Uterus (tissue), 3 donors: ENCODE measurements at regions not wholly inside any gene's neighbourhood (a gene's known extent, or its start where the extent isn't known, plus 50 kb on each side); places are given as distances from the start of the nearest gene placed in this dataset.

Source experiments
- DNase-seq, 2 donors: peaks; one replicate each; pipeline ENCODE4 v3.0.0-alpha.2; 2019 to 2020
- H3K27ac ChIP-seq, 2 donors: fragments of 200-600 bp; sonication (generic); 1 replicate in 1 of 2; 2 replicates in 1 of 2; pipeline ENCODE4 v1.5.1; 2016 to 2018
- H3K27me3 ChIP-seq, 2 donors: fragments of 200-600 bp; sonication (generic); one replicate each; pipeline ENCODE4 v1.5.1; 2018 to 2019; ENCODE audit warnings: control low read depth in 1 of 2
- H3K36me3 ChIP-seq, 2 donors: fragments of 200-600 bp; sonication (generic); one replicate each; pipeline ENCODE4 v1.5.1; 2019; ENCODE audit warnings: control low read depth in 1 of 2
- H3K4me1 ChIP-seq, 2 donors: fragments of 200-600 bp; sonication (generic); one replicate each; pipeline ENCODE4 v1.5.1; 2018 to 2019; ENCODE audit warnings: control low read depth in 1 of 2
- H3K4me3 ChIP-seq, 2 donors: fragments of 200-600 bp; sonication (generic); 1 replicate in 1 of 2; 2 replicates in 1 of 2; pipeline ENCODE4 v1.5.1; 2018 to 2019; ENCODE audit warnings: mild to moderate bottlenecking in 1 of 2
- H3K9me3 ChIP-seq, 2 donors: fragments of 200-600 bp; sonication (generic); one replicate each; pipeline ENCODE4 v1.5.1; 2019; ENCODE audit warnings: control low read depth in 1 of 2
- CTCF ChIP-seq, 4 experiments: fragments of 200-600 bp in 2 of 4; fragments of 450-650 bp in 2 of 4; sonication (generic) in 2 of 4; IDR thresholded peaks; one replicate each; pipeline ENCODE4 v1.5.1; 2016 to 2019; ENCODE audit warnings: antibody characterized with exemption in 4 of 4, mild to moderate bottlenecking in 2 of 4, moderate library complexity in 1 of 4
- POLR2A ChIP-seq, 2 donors: fragments of 450-650 bp; IDR thresholded peaks; one replicate each; pipeline ENCODE4 v1.6.1; 2016; ENCODE audit warnings: antibody characterized with exemption in 2 of 2, mild to moderate bottlenecking in 1 of 2, moderate library complexity in 1 of 2
- intact Hi-C: fragments of 100-400 bp; cut with DNase I; formaldehyde crosslinking; loops from one replicate; pipeline ENCODE4 v1.15.1; 2023; ENCODE audit warnings: low total_unique reads
- donor health status: DM: yes; HTN: yes; CAD: no.

DNA sequence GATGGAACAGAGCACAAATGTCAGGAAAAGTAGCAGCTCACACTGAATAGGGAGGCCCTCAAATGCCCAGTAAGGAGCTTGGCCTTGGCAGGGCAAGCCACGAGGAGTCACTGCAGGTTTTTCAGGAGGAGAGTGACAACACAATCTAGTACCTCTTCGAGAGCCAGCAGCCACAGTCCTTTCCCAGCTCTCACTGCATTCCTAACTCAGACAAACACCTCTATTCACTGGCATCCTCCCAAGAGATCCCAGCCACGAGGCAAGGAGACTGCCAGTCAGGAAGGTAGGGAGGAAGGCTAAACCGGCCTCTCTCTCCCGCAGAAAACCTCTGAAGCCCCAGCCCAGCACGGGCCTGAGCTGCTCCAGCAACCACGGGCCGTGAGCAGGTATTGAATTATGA is 146.0 kb upstream of the SMAD3 start:
- Histone ChIP-seq H3K27ac (no peak overlapping the region), H3K36me3 (no peaks in the 10 kb centered on the region), H3K4me3 (no peak overlapping the region), H3K4me1 (no peaks in the 10 kb centered on the region), H3K9me3 (peaks cover 0 to 4% of the 10 kb centered on the region in 2 donors), H3K27me3 (no peaks in the 10 kb centered on the region)
- DNase-seq = no peak
- intact Hi-C loops = no loop called here
- TF ChIP-seq CTCF (IDR thresholded peaks at IDR 0.05) (no peak), POLR2A (IDR thresholded peaks at IDR 0.05) (no peak)

- intact Hi-C loops = no loop called here
- no peak overlapping the region for H3K4me3 ChIP-seq
- no peaks in the 10 kb centered on the region for H3K36me3 ChIP-seq
- peaks cover 0 to 4% of the 10 kb centered on the region in 2 donors for H3K9me3 ChIP-seq
- no peak overlapping the region for H3K27ac ChIP-seq
- DNase-seq = no peak
- no peaks in the 10 kb centered on the region for H3K27me3 ChIP-seq
- no peak for TF ChIP-seq CTCF (IDR thresholded peaks at IDR 0.05)
- TF ChIP-seq POLR2A (IDR thresholded peaks at IDR 0.05) = no peak
- H3K4me1 ChIP-seq = no peaks in the 10 kb centered on the region
These were observed 144.0 kb upstream of the SMAD3 start for GRCh38 chr15:66921319-66921915.

DNA sequence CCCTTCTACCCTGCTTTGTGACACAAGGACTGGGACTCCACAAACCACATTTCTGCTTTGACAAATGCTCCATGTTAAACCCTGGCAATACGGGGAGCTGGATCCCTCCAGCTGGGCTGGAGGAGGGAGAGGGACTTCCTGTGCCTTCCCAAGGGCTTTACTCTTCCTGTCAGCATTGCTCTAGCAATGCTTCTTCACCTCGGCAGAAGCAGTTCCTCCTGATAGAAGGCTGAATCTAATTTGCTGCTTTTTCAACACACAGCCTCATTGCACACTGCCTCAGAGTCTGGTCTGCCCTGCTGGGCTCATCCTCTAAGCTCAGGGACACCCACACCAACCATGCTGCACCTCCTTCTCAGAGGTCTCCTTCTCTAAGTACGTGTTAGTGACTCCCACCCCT is 142.8 kb upstream of the SMAD3 start:
- intact Hi-C loops = no loop called here
- TF ChIP-seq POLR2A (IDR thresholded peaks at IDR 0.05) (no peak), CTCF (IDR thresholded peaks at IDR 0.05) (no peak)
- Histone ChIP-seq H3K27me3 (no peaks in the 10 kb centered on the region), H3K4me3 (no peak overlapping the region), H3K4me1 (no peaks in the 10 kb centered on the region), H3K27ac (no peak overlapping the region), H3K36me3 (no peaks in the 10 kb centered on the region), H3K9me3 (peaks cover 0 to 4% of the 10 kb centered on the region in 2 donors)
- no peak for DNase-seq

- peak in 1 of 4 experiments; percentile 6 for TF ChIP-seq CTCF (IDR thresholded peaks at IDR 0.05)
- TF ChIP-seq POLR2A (IDR thresholded peaks at IDR 0.05) = no peak
- Histone ChIP-seq H3K27ac (no peak overlapping the region), H3K27me3 (no peaks in the 10 kb centered on the region), H3K4me1 (no peaks in the 10 kb centered on the region), H3K9me3 (peaks cover 0 to 4% of the 10 kb centered on the region in 2 donors), H3K36me3 (no peaks in the 10 kb centered on the region), H3K4me3 (no peak overlapping the region)
- no peak for DNase-seq
- intact Hi-C loops = no loop called here
These were observed 141.9 kb upstream of the SMAD3 start for GRCh38 chr15:66923438-66923881.

- Histone ChIP-seq H3K4me3 (no peak overlapping the region), H3K4me1 (no peaks in the 10 kb centered on the region), H3K27ac (no peak overlapping the region), H3K9me3 (peaks cover 0 to 4% of the 10 kb centered on the region in 2 donors), H3K27me3 (no peaks in the 10 kb centered on the region), H3K36me3 (no peaks in the 10 kb centered on the region)
- DNase-seq = no peak
- TF ChIP-seq POLR2A (IDR thresholded peaks at IDR 0.05) = no peak
- TF ChIP-seq CTCF (IDR thresholded peaks at IDR 0.05) = no peak
- intact Hi-C loops = no loop called here
These were observed 140.5 kb upstream of the SMAD3 start for GRCh38 chr15:66924889-66925288.
